NCI-H526 treated with DMSO at 0.1 percent for 48 hours (cell line): ENCODE measurements at regions not wholly inside any gene's neighbourhood (a gene's known extent, or its start where the extent isn't known, plus 50 kb on each side); places are given as distances from the start of the nearest gene placed in this dataset.
A peak's percentile ranks its signal among the peaks of the same experiment; 100 is the strongest.
"Not testable (repeated sequence)": the region's sequence is repeated elsewhere in the genome, so short reads cannot be mapped to it uniquely, and the experiment has no call there.

Source experiments
- DNase-seq: peaks from one replicate; lab custom pipeline; 2025; lab: John Stamatoyannopoulos, UW

- DNase-seq: no peak
These were observed 240.9 kb downstream of the FGF9 start for GRCh38 chr13:21911646-21912298.

- DNase-seq: peak; percentile 17
These were observed 242.1 kb downstream of the FGF9 start for GRCh38 chr13:21913010-21913409.

- DNase-seq: no peak
These were observed 246.5 kb downstream of the FGF9 start for GRCh38 chr13:21917086-21918015.

- DNase-seq: not testable (repeated sequence)
These were observed 249.9 kb downstream of the FGF9 start for GRCh38 chr13:21920802-21921201.

GRCh38 chr13:21924958-21925357, 254.1 kb downstream of the FGF9 start:
- no peak for DNase-seq

- DNase-seq: no peak
These were observed 254.8 kb downstream of the FGF9 start for GRCh38 chr13:21925720-21926119.

GRCh38 chr13:21929400-21929799, 258.5 kb downstream of the FGF9 start:
- no peak for DNase-seq

- DNase-seq: no peak
These were observed 259.7 kb downstream of the FGF9 start for GRCh38 chr13:21930536-21930935.

GRCh38 chr13:21932578-21932977, 261.7 kb downstream of the FGF9 start:
- no peak for DNase-seq

GRCh38 chr13:21932996-21933395, 262.1 kb downstream of the FGF9 start:
- no peak for DNase-seq

- peak; percentile 87 for DNase-seq
These were observed 263.4 kb downstream of the FGF9 start for GRCh38 chr13:21934284-21934683.

GRCh38 chr13:21936674-21937073, 265.8 kb downstream of the FGF9 start:
- no peak for DNase-seq

GRCh38 chr13:21938168-21938567, 267.3 kb downstream of the FGF9 start:
- no peak for DNase-seq

GRCh38 chr13:21938636-21939035, 267.8 kb downstream of the FGF9 start:
- DNase-seq: no peak

- no peak for DNase-seq
These were observed 271.2 kb downstream of the FGF9 start for GRCh38 chr13:21942061-21942460.

GRCh38 chr13:21944610-21945009, 273.7 kb downstream of the FGF9 start:
- no peak for DNase-seq

- DNase-seq: no peak
These were observed 274.3 kb downstream of the FGF9 start for GRCh38 chr13:21945195-21945594.

GRCh38 chr13:21946964-21947363, 276.1 kb downstream of the FGF9 start:
- no peak for DNase-seq

- no peak for DNase-seq
These were observed 278.0 kb downstream of the FGF9 start for GRCh38 chr13:21948769-21949474.

- DNase-seq: no peak
These were observed 279.1 kb downstream of the FGF9 start for GRCh38 chr13:21949818-21950429.

GRCh38 chr13:21956666-21957065, 285.8 kb downstream of the FGF9 start:
- no peak for DNase-seq

- no peak for DNase-seq
These were observed 287.0 kb downstream of the FGF9 start for GRCh38 chr13:21957833-21958232.
